H9 (cell line): ENCODE measurements at regions not wholly inside any gene's neighbourhood (a gene's known extent, or its start where the extent isn't known, plus 50 kb on each side); places are given as distances from the start of the nearest gene placed in this dataset.
"Not testable (repeated sequence)": the region's sequence is repeated elsewhere in the genome, so short reads cannot be mapped to it uniquely, and the experiment has no call there.

Source experiments
- DNase-seq: peaks from one replicate; pipeline ENCODE4 v3.0.0-alpha.2; 2017
- H2AFZ ChIP-seq: one replicate; pipeline ENCODE4 v1.6.1; 2013; ENCODE audit warnings: mild to moderate bottlenecking, low read length, control low read depth, moderate library complexity
- H2AK5ac ChIP-seq: 2 replicates; pipeline ENCODE4 v1.6.1; 2013; ENCODE audit warnings: low read length, control low read depth, mixed read lengths; ENCODE audit not compliant: insufficient read length
- H2BK120ac ChIP-seq: one replicate; pipeline ENCODE4 v1.6.1; 2013; ENCODE audit warnings: low read depth, mild to moderate bottlenecking, low read length, control low read depth, inconsistent platforms; ENCODE audit not compliant: poor library complexity, severe bottlenecking
- H2BK12ac ChIP-seq: 2 replicates; pipeline ENCODE4 v1.6.1; 2013; ENCODE audit warnings: low read length, control low read depth, mixed read lengths, low read depth; ENCODE audit not compliant: insufficient read length
- H2BK15ac ChIP-seq: 2 replicates; pipeline ENCODE4 v1.6.1; 2013; ENCODE audit warnings: low read depth, low read length, control low read depth
- H2BK20ac ChIP-seq: one replicate; pipeline ENCODE4 v1.6.1; 2013; ENCODE audit warnings: low read depth, mild to moderate bottlenecking, low read length, control low read depth, inconsistent platforms; ENCODE audit not compliant: poor library complexity, severe bottlenecking
- H2BK5ac ChIP-seq: 2 replicates; pipeline ENCODE4 v1.6.1; 2013; ENCODE audit warnings: low read length, control low read depth, mixed read lengths; ENCODE audit not compliant: insufficient read length
- H3K14ac ChIP-seq: 2 replicates; pipeline ENCODE4 v1.6.1; 2013; ENCODE audit warnings: low read length, control low read depth; ENCODE audit not compliant: insufficient read depth
- H3K18ac ChIP-seq: 2 replicates; pipeline ENCODE4 v1.6.1; 2013; ENCODE audit warnings: low read depth, mild to moderate bottlenecking, mixed read lengths, low read length, control low read depth; ENCODE audit not compliant: insufficient read length
- H3K23ac ChIP-seq: 2 replicates; pipeline ENCODE4 v1.6.1; 2013; ENCODE audit warnings: low read length, control low read depth, mixed read lengths, low read depth; ENCODE audit not compliant: insufficient read length
- H3K23me2 ChIP-seq: 2 replicates; pipeline ENCODE4 v1.6.1; 2013; ENCODE audit warnings: low read depth, mild to moderate bottlenecking, mixed read lengths, low read length, control low read depth; ENCODE audit not compliant: insufficient read length, poor library complexity, severe bottlenecking
- H3K27ac ChIP-seq: 2 replicates; pipeline ENCODE4 v1.5.1; 2013; ENCODE audit warnings: low read length, control low read depth, mixed read lengths, low read depth; ENCODE audit not compliant: insufficient read length
- H3K27me3 ChIP-seq: 2 replicates; pipeline ENCODE4 v1.6.1; 2013; ENCODE audit warnings: low read length, control low read depth, inconsistent platforms; ENCODE audit not compliant: insufficient read depth
- H3K4ac ChIP-seq: 2 replicates; pipeline ENCODE4 v1.6.1; 2013; ENCODE audit warnings: low read depth, mild to moderate bottlenecking, control low read depth, inconsistent platforms, low read length, moderate library complexity
- H3K4me1 ChIP-seq: 2 replicates; pipeline ENCODE4 v1.6.1; 2013; ENCODE audit warnings: low read length, control low read depth, inconsistent platforms; ENCODE audit not compliant: insufficient read depth
- H3K4me2 ChIP-seq: 2 replicates; pipeline ENCODE4 v1.6.1; 2013; ENCODE audit warnings: low read length, control low read depth, mixed read lengths; ENCODE audit not compliant: insufficient read length, insufficient read depth
- H3K56ac ChIP-seq: 2 replicates; pipeline ENCODE4 v1.6.1; 2013; ENCODE audit warnings: low read depth, mild to moderate bottlenecking, mixed read lengths, low read length, control low read depth; ENCODE audit not compliant: insufficient read length
- H3K79me1 ChIP-seq: 2 replicates; pipeline ENCODE4 v1.6.1; 2013; ENCODE audit warnings: low read depth, mild to moderate bottlenecking, moderate library complexity, low read length, control low read depth, inconsistent platforms; ENCODE audit not compliant: insufficient read depth, poor library complexity, severe bottlenecking
- H3K79me2 ChIP-seq: 2 replicates; pipeline ENCODE4 v1.6.1; 2013; ENCODE audit warnings: low read length, control low read depth, inconsistent platforms; ENCODE audit not compliant: insufficient read depth
- H3K9ac ChIP-seq: 2 replicates; pipeline ENCODE4 v1.6.1; 2013; ENCODE audit warnings: low read length, control low read depth, mixed read lengths; ENCODE audit not compliant: insufficient read length; ENCODE audit errors: extremely low read depth
- H3K9me3 ChIP-seq: one replicate; pipeline ENCODE4 v1.6.1; 2013; ENCODE audit warnings: low read depth, low read length, inconsistent platforms; ENCODE audit not compliant: control insufficient read depth
- H3T11ph ChIP-seq: one replicate; pipeline ENCODE4 v1.6.1; 2013; ENCODE audit warnings: mild to moderate bottlenecking, low read length, control low read depth, inconsistent platforms
- H4K20me1 ChIP-seq: one replicate; pipeline ENCODE4 v1.6.1; 2013; ENCODE audit not compliant: control insufficient read depth, insufficient read length, insufficient read depth
- H4K5ac ChIP-seq: 2 replicates; pipeline ENCODE4 v1.6.1; 2013; ENCODE audit warnings: low read depth, mild to moderate bottlenecking, mixed read lengths, low read length, control low read depth; ENCODE audit not compliant: insufficient read length
- H4K8ac ChIP-seq: replicated peaks from 2 replicates; pipeline ENCODE4 v1.6.1; 2013; ENCODE audit warnings: low read length, control low read depth, mixed read lengths, low read depth; ENCODE audit not compliant: insufficient read length
- H4K91ac ChIP-seq: 2 replicates; pipeline ENCODE4 v1.6.1; 2013; ENCODE audit warnings: low read depth, mild to moderate bottlenecking, moderate library complexity, mixed read lengths, low read length, control low read depth; ENCODE audit not compliant: insufficient read length
- H3K27ac Mint-ChIP-seq, 3 experiments: 2 replicates in 2 of 3; 3 replicates in 1 of 3; pipeline ENCODE4 v1.8.0; 2020 to 2021; ENCODE audit warnings: mixed read lengths in 3 of 3, mild to moderate bottlenecking in 1 of 3, moderate library complexity in 1 of 3
- H3K27me3 Mint-ChIP-seq: 2 replicates; pipeline ENCODE4 v1.8.0; 2021; ENCODE audit warnings: low read depth, mild to moderate bottlenecking, moderate library complexity, mixed read lengths
- H3K36me3 Mint-ChIP-seq, 3 experiments: 2 replicates in 2 of 3; 3 replicates in 1 of 3; pipeline ENCODE4 v1.8.0; 2020 to 2021; ENCODE audit warnings: low read depth in 3 of 3, mixed read lengths in 3 of 3; ENCODE audit not compliant: insufficient read depth in 1 of 3
- H3K4me1 Mint-ChIP-seq, 2 experiments: 2 replicates each; pipeline ENCODE4 v1.8.0; 2020; ENCODE audit warnings: mixed read lengths in 2 of 2
- H3K4me3 Mint-ChIP-seq, 2 experiments: 2 replicates in 1 of 2; 3 replicates in 1 of 2; pipeline ENCODE4 v1.8.0; 2020 to 2021; ENCODE audit warnings: mild to moderate bottlenecking in 2 of 2, mixed read lengths in 2 of 2, moderate library complexity in 1 of 2
- H3K9me3 Mint-ChIP-seq, 2 experiments: 2 replicates in 1 of 2; 3 replicates in 1 of 2; pipeline ENCODE4 v1.8.0; 2020; ENCODE audit warnings: mild to moderate bottlenecking in 2 of 2, mixed read lengths in 2 of 2, moderate library complexity in 1 of 2
- WGBS: extraction: QIAGEN DNeasy Blood & Tissue Kit; methylation state at CpG from one replicate; pipeline ENCODE4 v1.1.7; 2013; ENCODE audit warnings: missing lambda C conversion rate, low lambda C conversion rate, mixed read lengths; ENCODE audit not compliant: insufficient read length; ENCODE audit errors: extremely low coverage; 5-methylcytosine and 5-hydroxymethylcytosine counted together

DNA sequence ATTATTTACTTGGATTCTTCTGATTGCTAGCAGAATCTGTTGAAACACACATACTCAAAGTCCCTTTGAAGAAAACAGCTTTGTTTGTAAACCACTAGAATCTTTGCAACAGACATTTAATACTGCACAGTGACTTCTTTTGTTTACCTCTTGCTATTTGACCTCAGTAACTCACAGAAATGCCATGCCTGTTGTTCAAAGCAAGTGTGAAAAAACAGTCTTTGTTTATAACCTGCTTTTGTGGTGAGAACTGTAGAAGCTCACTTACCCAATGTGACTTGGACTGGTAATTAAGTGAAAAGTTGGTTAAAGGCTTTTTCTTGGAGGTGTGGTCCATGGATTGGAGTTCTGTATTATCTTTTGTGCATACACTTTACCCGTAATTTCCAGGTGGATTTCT lies 55.7 kb upstream of the ARL17B start:
- not testable (repeated sequence) for DNase-seq, H4K20me1 ChIP-seq, H3K27me3 Mint-ChIP-seq, H2BK15ac ChIP-seq, H2AFZ ChIP-seq, H2AK5ac ChIP-seq, H3K4me2 ChIP-seq, H2BK120ac ChIP-seq, H3K27ac ChIP-seq, H3K36me3 Mint-ChIP-seq, H3K9ac ChIP-seq, H3K9me3 ChIP-seq, H3K14ac ChIP-seq, H2BK20ac ChIP-seq, H3K4ac ChIP-seq, H4K91ac ChIP-seq, H3K9me3 Mint-ChIP-seq, H3K23ac ChIP-seq, H3K18ac ChIP-seq, H4K5ac ChIP-seq, H3K4me1 Mint-ChIP-seq, H3K4me3 Mint-ChIP-seq, H3K27me3 ChIP-seq, H2BK5ac ChIP-seq, H3T11ph ChIP-seq, H4K8ac ChIP-seq, H3K23me2 ChIP-seq, H3K27ac Mint-ChIP-seq, H2BK12ac ChIP-seq, H3K79me1 ChIP-seq, H3K79me2 ChIP-seq, H3K4me1 ChIP-seq, H3K56ac ChIP-seq
- no CpG with 5 or more reads among the region's 1 CpG for WGBS

DNA sequence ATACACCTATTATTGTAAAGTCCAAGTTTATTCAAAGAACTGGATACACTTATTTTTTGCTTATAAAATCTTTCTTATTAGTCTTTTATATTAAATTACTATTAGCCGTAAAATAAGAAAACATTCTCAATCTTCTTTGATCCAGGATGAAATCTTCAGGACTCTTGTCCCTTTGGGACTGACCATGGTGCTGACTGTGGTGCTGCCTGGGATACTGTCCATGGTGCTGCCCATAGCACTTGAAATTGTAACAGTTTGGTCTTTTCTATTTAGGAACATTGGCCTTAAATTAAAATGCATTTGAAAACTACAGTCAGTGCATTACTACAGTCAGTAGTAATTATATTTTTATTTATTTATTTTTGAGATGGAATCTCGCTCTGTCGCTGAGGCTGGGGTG lies 53.0 kb upstream of the ARL17B start:
- not testable (repeated sequence) for H3K9ac ChIP-seq, H4K8ac ChIP-seq, H4K20me1 ChIP-seq, H3T11ph ChIP-seq, H3K9me3 ChIP-seq, H3K36me3 Mint-ChIP-seq, H2AFZ ChIP-seq, H2BK20ac ChIP-seq, H3K4me2 ChIP-seq, H3K79me1 ChIP-seq, H3K27me3 Mint-ChIP-seq, H3K56ac ChIP-seq, H2BK120ac ChIP-seq, H3K27me3 ChIP-seq, H3K27ac ChIP-seq, H3K4ac ChIP-seq, H3K14ac ChIP-seq, H4K91ac ChIP-seq, H3K23ac ChIP-seq, H2BK15ac ChIP-seq, H3K4me1 ChIP-seq, H3K23me2 ChIP-seq, H3K79me2 ChIP-seq, H2BK5ac ChIP-seq, H3K27ac Mint-ChIP-seq, H3K4me1 Mint-ChIP-seq, DNase-seq, H3K18ac ChIP-seq, H3K9me3 Mint-ChIP-seq, H4K5ac ChIP-seq, H2AK5ac ChIP-seq, H2BK12ac ChIP-seq, H3K4me3 Mint-ChIP-seq
- no CpG with 5 or more reads among the region's 3 CpGs for WGBS

DNA sequence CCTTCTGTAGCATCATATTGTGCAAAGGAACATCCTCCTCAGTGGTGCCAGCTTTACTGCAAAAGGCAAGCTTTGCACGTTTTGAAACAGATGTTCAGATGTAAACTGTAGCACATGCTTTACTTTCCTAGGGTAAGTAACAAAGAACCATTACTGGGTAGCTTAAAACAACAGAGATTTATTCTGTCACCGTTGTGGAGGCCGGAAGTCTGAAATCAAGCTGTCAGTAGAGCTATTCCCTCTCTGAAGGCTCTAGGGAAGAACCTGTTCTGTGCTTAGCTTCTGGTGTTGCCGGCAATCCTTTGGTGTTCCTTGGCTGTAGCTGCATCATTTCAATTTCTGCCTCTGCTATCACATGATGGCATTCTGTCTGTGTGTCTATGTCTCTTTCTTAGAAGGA lies 50.6 kb upstream of the ARL17B start:
- H3K4me3 Mint-ChIP-seq, H3K4me1 ChIP-seq, H3K27ac ChIP-seq, H3K23me2 ChIP-seq, H2BK12ac ChIP-seq, H3K27me3 Mint-ChIP-seq, H2BK15ac ChIP-seq, H2BK120ac ChIP-seq, H3K4me1 Mint-ChIP-seq, H3K4me2 ChIP-seq, H3K9me3 Mint-ChIP-seq, H2BK20ac ChIP-seq, H4K91ac ChIP-seq, H3K79me1 ChIP-seq, DNase-seq, H3K36me3 Mint-ChIP-seq, H4K8ac ChIP-seq, H3T11ph ChIP-seq, H4K20me1 ChIP-seq, H3K14ac ChIP-seq, H3K9ac ChIP-seq, H3K23ac ChIP-seq, H3K27ac Mint-ChIP-seq, H2AFZ ChIP-seq, H3K27me3 ChIP-seq, H3K56ac ChIP-seq, H4K5ac ChIP-seq, H2AK5ac ChIP-seq, H3K79me2 ChIP-seq, H3K18ac ChIP-seq, H3K9me3 ChIP-seq, H2BK5ac ChIP-seq, H3K4ac ChIP-seq: not testable (repeated sequence)
- WGBS: no CpG with 5 or more reads among the region's 4 CpGs
